ENCODE measurements at regions not wholly inside any gene's neighbourhood (a gene's known extent, or its start where the extent isn't known, plus 50 kb on each side); places are given as distances from the start of the nearest gene placed in this dataset.
"Not testable (repeated sequence)": the region's sequence is repeated elsewhere in the genome, so short reads cannot be mapped to it uniquely, and the experiment has no call there.

DNA sequence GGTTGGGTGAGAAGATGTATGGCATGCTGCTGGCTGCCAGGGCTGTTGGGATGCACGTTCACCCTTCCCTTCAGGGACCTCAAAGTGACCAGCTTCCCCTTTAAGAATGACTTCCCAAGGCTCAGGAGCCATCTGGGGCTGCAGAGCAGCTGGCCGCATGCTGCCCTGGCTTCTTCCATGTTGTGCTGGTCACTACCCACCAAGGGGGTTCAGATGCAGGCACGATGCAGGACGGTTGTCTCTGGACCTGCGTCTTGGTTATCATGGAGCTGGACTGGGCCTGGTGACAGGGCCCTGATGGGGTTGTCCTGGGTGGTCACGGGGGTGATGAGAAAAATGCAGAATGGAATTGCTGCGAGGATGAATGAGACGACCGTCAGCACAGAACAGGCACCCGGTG is 297.8 kb downstream of the POTED start:
- not testable (repeated sequence) for DNase-seq

DNA sequence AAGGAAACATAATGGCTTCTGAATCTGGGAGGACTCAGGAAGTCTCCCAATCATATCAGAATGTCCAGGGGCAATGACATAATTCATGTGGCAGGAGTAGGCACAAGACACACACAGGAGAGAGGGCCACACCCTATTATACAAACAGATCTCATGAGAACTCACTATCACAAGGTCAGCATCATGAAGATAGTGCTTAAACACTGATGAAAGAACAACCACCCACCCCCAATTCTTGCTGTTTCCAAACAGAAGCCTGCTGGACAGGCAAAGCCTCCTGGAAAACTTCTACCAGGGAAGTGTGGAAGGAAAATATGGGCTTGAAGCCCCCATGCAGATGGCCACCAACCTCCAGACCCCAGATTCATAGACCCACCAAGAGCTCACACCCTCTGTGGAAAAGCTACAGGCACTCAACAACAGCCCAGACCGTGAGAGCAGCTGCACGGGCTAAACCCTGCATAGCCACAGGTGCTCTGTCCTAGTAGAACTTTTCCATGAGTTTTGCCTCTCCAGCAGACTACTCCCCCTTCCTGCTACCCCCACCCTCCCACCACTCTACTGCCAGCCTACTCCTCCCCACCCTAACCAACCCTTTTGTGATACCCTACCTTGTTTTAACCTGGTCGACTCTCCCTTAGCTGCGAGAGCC is 287.1 kb downstream of the POTED start:
- not testable (repeated sequence) for DNase-seq

DNA sequence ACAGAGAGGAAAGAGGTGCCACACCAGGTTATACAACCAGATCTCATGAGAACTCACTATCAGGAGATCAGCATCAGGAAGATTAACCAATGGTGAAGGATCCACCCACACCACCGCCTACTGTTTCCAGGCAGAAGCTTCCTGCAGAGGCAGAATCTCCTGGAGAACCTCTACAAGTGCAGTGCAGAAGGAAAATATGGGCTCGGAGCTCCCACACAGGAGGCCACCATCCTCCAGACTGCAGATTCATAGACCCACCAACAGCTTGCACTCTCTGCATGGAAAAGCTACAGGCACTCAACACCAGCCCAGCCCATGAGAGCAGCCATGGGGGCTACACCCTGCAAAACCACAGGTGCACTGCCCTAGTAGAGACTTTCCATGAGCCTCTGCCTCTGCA is 284.0 kb downstream of the POTED start:
- DNase-seq, result not testable (repeated sequence)

DNA sequence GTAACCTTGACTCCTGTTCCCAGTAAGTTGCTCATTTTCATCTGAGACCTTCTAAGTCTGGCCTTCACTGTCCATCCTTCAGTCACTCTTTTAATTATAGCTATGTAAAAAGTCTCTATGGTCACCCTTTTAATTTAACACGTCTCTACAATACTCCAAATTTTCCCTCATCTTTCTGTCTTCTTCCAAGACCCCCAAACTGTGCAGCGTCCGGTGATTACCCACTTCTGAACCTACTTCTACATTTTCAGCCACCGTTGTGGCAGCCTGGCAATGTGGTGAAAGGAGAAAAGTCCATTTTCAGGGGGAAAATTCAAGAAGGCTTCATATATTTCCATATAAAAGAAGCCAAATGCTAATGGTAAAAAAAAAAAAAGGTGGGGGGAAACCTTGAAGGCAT is 283.4 kb downstream of the POTED start:
- DNase-seq, result not testable (repeated sequence)

DNA sequence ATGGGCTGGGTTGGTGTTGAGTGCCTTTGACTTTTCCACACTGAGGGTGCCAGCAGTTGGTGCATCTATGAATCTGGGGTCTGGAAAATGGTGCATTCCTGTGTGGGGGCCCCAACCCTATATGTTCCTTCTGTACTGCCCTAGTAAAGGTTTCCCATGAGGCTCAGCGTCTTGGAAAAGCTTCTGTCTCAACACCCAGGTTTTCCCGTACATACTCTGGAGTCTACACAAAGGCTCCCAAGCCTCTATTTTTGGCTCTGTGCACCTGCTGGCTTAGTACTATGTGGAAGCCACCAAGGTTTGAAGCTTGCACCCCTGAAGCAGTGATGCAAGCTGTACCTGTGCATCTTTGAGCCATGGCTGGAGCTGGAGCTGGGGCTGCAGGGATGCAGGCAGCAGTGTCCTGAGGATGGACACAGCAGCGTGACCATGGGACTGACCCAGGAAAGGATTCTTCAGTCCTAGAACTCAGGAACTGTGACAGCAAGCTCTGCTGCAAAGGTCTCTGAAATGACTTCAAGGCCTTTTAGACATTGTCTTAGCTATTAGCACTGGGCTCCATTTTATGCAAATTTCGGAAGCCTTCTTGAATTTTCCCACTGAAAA is 282.7 kb downstream of the POTED start:
- DNase-seq, result not testable (repeated sequence)

DNA sequence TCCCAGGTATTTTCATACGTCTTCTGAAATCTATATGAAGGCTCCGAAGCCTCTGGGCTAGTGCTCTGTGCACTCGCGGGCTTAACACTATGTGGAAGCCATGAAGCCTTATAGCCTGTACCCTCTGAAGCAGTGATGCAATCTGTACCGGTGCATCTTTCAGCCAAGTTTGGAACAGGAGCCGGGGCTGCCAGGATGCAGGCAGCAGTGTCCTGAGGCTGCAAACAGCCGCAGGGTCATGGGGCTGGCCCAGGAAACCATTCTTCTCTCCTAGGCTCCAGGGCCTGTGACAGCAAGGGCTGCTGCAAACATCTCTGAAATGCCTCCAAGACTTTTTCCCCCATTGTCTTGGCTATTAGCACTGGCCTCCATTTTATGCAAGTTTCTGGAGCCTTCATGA is 279.6 kb downstream of the POTED start:
- not testable (repeated sequence) for DNase-seq

DNA sequence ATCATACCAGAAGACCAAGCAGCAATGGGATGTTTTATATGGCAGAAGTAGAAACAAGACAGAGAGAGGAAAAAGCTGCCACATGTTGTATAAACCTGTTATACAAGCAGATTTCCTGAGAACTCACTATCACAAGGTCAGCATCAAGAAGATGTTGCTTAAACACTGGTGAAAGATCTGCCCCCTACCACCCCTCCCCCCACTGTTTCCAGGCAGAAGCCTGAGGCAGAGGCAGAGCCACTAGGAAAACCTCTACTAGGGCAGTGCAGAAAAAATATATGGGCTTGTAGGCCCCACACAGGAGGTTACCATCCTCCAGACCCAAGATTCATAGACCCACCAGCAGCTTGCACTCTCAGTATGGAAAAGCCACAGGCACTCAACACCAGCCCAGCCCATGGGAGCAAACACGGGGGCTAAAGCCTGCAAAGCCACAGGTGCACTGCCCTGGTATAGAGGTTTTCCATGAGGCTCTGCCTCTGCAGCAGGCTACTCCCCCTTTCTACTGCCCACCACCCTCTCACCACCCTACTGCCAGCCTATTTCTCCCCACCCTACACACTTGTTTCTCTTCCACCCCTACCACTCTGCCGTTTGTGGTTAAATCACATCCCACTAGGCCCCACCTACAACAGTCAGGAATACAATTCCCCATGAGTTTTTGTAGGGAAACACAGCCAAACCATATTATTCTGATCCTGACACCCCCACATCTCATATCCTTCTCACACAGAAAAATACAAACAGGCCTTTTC is 274.2 kb downstream of the POTED start:
- not testable (repeated sequence) for DNase-seq

DNA sequence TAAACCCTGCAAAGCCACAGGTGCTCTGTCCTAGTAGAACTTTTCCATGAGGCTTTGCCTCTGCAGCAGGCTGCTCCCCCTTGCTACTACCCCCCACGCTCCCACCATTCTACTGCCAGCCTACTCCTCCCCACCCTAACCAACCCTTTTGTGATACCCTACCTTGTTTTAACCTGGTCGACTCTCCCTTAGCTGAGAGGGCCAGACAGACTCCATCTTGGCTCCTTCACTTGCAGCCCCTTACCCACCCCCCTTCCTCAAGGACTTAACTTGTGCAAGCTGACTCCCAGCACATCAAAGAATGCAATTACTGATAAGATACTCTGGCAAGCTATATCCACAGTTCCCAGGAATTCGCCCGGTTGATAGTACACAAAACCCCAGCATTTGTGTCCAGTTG is 267.9 kb downstream of the POTED start:
- DNase-seq, result not testable (repeated sequence)

DNA sequence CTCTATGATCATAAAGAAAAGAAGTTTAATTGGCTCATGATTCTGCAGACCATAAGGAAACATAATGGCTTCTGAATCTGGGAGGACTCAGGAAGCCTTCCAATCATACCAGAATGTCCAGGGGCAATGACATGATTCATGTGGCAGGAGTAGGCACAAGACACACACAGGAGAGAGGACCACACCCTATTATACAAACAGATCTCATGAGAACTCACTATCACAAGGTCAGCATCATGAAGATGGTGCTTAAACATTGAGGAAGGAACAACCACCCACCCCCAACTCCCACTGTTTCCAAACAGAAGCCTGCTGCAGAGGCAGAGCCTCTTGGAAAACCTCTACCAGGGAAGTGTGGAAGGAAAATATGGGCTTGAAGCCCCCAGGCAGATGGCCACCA is 267.4 kb downstream of the POTED start:
- DNase-seq, result not testable (repeated sequence)

DNA sequence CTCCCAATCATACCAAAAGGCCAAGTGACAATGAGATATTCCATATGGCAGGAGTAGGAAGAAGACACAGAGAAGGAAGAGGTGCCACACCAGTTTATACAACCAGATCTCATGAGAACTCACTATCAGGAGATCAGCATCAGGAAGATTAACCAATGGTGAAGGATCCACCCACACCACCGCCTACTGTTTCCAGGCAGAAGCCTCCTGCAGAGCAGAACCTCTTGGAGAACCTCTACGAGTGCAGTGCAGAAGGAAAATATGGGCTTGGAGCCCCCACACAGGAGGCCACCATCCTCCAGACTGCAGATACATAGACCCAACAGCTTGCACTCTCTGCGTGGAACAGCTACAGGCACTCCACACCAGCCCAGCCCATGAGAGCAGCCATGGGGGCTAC is 264.4 kb downstream of the POTED start:
- DNase-seq, result not testable (repeated sequence)

DNA sequence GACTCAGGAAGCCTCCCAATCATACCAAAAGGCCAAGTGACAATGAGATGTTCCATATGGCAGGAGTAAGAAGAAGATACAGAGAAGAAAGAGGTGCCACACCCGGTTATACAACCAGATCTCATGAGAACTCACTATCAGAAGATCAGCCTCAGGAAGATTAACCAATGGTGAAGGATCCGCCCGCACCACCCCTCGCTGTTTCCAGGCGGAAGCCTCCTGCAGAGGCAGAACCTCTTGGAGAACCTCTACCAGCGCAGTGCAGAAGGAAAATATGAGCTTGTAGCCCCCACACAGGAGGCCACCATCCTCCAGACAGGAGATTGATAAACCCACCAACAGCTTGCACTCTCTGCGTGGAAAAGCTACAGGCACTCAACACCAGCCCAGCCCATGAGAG is 245.1 kb downstream of the POTED start:
- DNase-seq, result no peak

DNA sequence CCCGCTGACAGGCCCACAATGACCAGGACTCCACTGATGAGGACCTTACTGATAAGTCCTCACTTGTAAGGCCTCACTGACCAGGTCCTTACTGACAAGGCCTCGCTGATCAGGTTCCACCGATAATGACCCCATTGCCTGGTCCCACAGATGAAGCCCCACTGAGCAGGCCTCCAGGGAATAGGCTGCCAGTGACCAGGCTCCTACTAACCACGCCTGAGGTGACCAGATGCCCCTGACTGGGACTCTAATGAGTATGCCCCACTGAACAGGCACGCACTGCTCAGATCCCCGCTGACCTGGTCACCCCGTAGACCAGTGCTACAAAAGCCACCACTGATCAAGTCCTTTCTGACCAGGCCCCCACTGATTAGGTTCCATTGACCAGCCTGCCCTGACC is 241.2 kb downstream of the POTED start:
- not testable (repeated sequence) for DNase-seq

DNA sequence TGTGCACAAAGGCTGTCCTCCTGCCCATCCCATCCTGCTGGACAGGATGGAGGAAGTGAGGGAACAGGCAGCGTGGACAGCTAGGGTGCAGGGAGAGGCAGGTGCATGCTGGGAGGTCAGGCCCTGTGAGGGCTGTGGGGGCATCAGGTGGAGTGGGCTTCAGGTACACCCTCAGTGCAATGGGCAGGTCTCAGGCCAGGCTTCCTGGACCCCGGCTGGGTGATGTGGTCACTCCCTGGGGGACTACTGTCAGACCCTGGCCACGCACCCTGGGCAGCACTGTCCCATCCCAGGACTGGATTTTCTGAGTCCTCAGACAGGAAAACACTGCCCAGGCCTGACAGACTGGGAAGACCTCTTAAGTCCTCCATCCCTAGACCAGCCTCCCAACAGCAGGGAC is 239.9 kb downstream of the POTED start:
- not testable (repeated sequence) for DNase-seq

DNA sequence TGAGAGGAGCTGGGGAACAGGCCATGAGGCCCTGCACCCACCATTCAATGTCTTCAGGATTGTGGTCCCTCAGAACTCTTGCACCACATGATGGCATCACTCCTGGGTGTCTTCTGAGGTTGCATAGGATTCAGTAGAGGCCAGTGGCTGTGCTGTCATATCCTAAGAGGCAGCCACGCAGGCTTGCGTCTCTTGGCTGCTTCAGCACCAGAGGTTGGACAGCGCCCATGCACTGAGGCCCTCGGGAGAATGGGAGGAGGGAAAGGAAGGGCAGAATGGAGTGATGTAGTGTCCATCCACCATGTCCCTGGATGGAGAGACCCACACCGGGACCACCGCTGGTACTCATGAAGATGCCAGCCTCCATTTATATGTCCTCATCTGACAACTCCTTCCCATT is 237.1 kb downstream of the POTED start:
- not testable (repeated sequence) for DNase-seq

DNA sequence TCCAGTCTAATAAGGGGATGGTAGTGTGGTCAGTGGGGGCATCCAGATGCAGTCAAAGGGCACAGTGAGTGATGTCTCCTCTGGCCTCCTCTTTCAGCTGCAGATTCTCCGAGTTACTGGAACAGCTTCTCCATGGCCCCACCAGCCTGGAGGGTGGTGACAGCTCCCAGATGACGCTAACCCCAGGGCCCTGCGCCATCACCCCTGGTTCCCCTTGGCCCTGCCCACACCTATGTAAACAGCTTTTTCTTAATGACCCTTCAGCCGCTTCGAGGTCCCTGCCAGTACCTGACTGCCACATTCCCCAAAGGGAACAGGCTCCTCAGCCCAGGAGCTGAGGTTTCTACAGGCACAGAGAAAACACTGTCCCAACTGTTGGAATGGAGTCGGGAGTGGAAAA is 235.0 kb downstream of the POTED start:
- DNase-seq, result not testable (repeated sequence)

DNA sequence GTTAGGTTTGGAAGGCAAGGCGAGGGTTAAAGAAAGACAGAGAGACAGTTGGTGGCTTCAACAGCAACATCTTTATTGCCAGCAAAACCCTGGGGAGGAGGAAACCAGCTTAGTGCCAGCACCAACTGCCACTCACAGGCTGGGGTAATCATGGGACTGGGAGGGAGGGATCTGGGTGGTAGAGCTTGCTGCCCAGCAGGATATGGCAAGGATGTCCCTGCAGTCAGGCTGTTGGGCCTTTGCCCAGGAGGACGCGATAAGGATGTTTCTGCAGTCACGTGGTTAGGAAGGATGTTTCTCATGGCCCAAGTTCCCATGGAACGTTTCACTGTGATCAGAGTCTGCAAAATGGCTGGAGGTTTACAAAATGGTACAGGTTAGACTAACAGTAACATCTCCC is 233.5 kb downstream of the POTED start:
- not testable (repeated sequence) for DNase-seq

DNA sequence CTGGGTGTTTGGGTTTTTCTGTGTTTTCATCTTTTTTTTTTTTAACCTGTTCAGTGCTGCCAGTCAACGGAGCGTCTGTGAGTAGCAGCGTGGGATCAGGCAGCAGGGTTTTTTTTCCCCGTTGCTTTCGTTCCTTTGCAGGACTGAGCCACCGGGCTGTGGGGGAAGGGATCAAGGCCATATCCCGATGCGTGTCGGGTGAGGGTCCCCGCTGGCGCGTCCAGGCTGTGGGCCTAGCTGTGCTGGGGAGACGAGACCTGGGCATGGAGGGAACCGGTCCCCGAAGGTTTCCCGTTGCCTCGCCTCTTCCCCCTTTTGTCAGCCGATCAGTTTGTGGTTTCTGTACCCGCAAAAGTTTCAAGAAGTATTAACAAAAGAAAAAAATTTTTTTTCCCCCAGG is 218.1 kb downstream of the POTED start:
- DNase-seq, result not testable (repeated sequence)

DNA sequence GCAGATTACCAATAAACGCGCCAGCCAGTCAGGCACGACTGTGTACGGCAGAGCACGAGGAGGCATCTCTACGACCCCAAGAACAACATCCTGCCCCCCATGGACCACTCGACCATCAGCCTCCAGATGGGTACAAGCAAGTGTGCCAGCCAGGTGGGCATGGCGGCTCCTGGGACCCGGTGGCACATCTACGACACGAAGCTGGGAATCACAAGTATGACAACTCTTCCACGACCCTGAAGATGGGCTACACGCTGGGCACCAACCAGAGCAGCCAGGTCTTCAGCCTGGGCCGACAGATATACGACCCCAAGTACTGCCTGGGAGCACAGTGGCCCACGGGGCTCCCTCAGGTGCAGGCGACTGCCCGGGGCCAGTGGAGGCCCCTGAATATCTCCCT is 217.6 kb downstream of the POTED start:
- DNase-seq, result no peak

DNA sequence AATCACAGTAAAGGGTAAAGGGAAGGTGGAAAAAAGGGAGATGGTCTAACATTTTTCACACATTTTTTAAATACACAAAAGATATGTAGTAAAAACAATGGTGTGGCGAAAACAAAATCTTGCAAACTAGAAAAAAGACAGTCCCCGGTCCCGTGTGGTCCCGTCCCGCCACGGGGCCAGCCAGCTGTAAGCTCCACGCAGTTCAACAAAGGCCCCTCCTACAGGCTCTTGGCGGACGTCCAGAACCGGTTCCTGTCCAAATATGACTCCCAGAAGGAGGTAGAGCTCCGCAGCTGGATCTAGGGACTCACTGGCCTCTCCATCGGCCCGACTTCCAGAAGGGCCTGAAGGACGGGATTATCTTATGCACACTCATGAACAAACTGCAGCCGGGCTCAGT is 216.9 kb downstream of the POTED start:
- not testable (repeated sequence) for DNase-seq

DNA sequence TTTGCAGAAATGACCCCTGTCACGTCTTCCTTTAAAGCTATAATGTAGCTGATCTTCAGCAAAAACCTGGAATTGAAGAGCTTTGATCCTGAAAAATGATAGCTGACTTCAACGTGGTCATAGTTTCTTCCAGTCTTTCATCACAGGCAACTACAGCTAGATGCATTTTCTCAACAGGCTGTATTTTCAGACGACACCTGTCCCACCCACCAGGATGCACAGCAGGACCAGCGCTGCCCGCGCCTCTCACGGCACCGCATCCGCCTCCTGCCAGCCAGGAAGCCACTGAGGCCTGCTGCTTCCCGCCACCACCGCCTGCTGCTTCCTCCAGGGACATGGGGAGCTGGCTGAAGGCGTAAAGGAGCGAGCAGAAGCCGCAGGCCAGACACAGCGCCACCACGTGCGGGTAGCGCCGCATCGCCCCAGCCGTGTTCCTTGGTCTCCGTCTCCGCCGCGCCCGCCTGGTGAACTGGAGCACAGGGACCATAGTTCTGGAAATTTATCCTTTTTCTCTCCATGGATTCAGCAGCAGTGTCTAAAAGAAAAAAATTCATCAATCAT is 215.7 kb downstream of the POTED start:
- DNase-seq, result not testable (repeated sequence)

DNA sequence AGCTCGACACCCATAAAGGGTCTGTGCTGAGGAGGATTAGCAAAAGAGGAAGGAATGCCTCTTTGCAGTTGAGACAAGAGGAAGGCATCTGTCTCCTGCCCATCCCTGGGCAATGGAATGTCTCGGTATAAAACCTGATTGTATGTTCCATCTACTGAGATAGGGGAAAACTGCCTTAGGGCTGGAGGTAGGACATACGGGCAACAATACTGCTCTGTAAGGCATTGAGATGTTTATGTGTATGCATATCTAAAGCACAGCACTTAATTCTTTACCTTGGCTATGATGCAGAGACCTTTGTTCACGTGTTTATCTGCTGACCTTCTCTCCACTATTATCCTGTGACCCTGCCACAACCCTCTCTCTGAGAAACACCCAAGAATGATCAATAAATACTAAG is 210.7 kb downstream of the POTED start:
- DNase-seq, result not testable (repeated sequence)

DNA sequence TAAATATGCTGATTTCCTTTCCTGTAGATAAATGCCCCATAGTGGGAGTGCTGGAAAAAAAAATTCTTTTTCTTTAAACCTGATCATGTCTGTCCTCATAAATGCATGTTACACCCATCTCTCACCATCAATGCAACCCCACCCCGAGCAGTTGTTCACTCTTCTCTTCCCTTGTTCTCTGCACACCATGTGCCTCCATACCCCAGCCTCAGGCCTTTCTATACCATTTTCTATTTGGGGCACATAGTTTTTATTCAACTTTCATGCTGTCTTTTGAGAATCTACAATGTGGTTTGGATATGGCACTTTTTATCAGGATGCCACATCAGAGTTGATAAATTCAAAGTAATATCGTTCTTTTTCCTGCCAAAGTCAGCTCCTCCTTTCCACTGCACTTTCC is 202.6 kb downstream of the POTED start:
- DNase-seq, result not testable (repeated sequence)

DNA sequence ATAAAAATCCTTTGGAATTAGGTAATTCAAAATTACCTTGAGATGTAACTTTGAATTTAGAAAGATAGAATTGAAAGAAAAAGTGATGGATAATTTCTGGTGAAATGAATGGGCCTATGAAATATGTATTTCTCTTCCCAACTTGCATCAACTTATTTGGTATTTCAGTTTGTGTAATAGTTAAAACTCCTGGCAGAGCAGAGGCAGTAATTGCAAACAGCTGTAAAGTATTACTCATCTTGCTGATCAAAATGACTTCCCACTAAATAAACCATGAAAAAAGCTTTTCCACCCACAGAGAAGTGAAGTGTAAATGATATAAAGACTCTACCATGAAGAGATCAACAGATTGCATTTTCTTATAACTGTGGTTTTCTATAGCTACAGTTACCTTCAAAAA is 201.0 kb downstream of the POTED start:
- not testable (repeated sequence) for DNase-seq

DNA sequence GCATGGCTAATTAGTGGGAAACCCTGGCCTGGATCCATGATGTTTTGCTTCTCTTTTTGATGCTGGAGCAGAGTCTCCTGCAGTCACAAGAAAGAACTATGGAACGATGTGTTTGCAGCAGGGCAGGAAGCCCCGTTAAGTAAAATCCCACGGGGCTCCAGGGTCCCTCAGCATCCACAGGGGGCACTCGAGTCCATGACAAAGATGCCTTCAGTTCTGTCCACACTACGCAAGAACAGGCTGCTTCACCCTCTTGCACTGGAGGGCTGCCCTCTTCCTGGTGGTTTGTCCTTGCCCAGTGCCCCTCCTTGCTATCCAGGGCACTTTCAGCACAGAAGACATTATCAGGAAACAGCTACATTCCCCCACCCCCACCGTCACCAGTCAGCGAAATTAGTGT is 196.9 kb downstream of the POTED start:
- not testable (repeated sequence) for DNase-seq
